ENCODE measurements at regions not wholly inside any gene's neighbourhood (a gene's known extent, or its start where the extent isn't known, plus 50 kb on each side); places are given as distances from the start of the nearest gene placed in this dataset.

GRCh38 chr2:21258082-21258481, 134.3 kb downstream of the TDRD15 start:
- DNase-seq (ENCODE audit: low read depth, low spot score), result no peak
- no peak overlapping the region for H3K4me3 ChIP-seq (ENCODE audit: low read depth, low read length)
- TF ChIP-seq CTCF (IDR thresholded peaks at IDR 0.05; ENCODE audit: insufficient read depth, low read length, missing control alignments), result no peak
- CTCF ChIA-PET, result no interaction called here
- POLR2A ChIA-PET, result no interaction called here

- DNase-seq (ENCODE audit: low read depth, low spot score), result no peak
- CTCF ChIA-PET, result no interaction called here
- no peak overlapping the region for H3K4me3 ChIP-seq (ENCODE audit: low read depth, low read length)
- TF ChIP-seq CTCF (IDR thresholded peaks at IDR 0.05; ENCODE audit: insufficient read depth, low read length, missing control alignments), result no peak
- POLR2A ChIA-PET, result no interaction called here
Observed at GRCh38 chr2:21260311-21260710, 136.5 kb downstream of the TDRD15 start.

- no peak overlapping the region for H3K4me3 ChIP-seq (ENCODE audit: low read depth, low read length)
- ChIA-PET CTCF (no interaction called here), POLR2A (no interaction called here)
- no peak for TF ChIP-seq CTCF (IDR thresholded peaks at IDR 0.05; ENCODE audit: insufficient read depth, low read length, missing control alignments)
- DNase-seq (ENCODE audit: low read depth, low spot score), result no peak
Observed at GRCh38 chr2:21261591-21261990, 137.8 kb downstream of the TDRD15 start.

- no peak for DNase-seq (ENCODE audit: low read depth, low spot score)
- TF ChIP-seq CTCF (IDR thresholded peaks at IDR 0.05; ENCODE audit: insufficient read depth, low read length, missing control alignments), result no peak
- ChIA-PET POLR2A (no interaction called here), CTCF (no interaction called here)
- H3K4me3 ChIP-seq (ENCODE audit: low read depth, low read length), result no peak overlapping the region
Observed at GRCh38 chr2:21262426-21262940, 138.7 kb downstream of the TDRD15 start.

GRCh38 chr2:21263622-21264021, 139.9 kb downstream of the TDRD15 start:
- ChIA-PET CTCF (no interaction called here), POLR2A (no interaction called here)
- TF ChIP-seq CTCF (IDR thresholded peaks at IDR 0.05; ENCODE audit: insufficient read depth, low read length, missing control alignments), result no peak
- DNase-seq (ENCODE audit: low read depth, low spot score), result no peak
- H3K4me3 ChIP-seq (ENCODE audit: low read depth, low read length), result no peak overlapping the region

- no peak overlapping the region for H3K4me3 ChIP-seq (ENCODE audit: low read depth, low read length)
- no peak for DNase-seq (ENCODE audit: low read depth, low spot score)
- POLR2A ChIA-PET, result no interaction called here
- CTCF ChIA-PET, result no interaction called here
- no peak for TF ChIP-seq CTCF (IDR thresholded peaks at IDR 0.05; ENCODE audit: insufficient read depth, low read length, missing control alignments)
Observed at GRCh38 chr2:21265752-21266151, 142.0 kb downstream of the TDRD15 start.

Measured in AG04449 (cell line).